B cell (primary cell): ENCODE measurements at regions not wholly inside any gene's neighbourhood (a gene's known extent, or its start where the extent isn't known, plus 50 kb on each side); places are given as distances from the start of the nearest gene placed in this dataset.

Source experiments
- ATAC-seq: fragments of 200-7000 bp; cut with Tn5 transposase; one replicate; pipeline ENCODE4 v1.10.0; 2021; ENCODE audit warnings: low read depth, mild to moderate bottlenecking, moderate number of reproducible peaks, moderate library complexity
- CTCF ChIA-PET: fragments of 350-600 bp; sonication (Branson Sonifier 250); formaldehyde crosslinking; loops from one replicate; lab custom pipeline; 2021; ENCODE audit warnings: antibody characterized with exemption, inconsistent platforms; lab: Charles Lee
- POLR2A ChIA-PET: fragments of 350-600 bp; sonication (Branson Sonifier 250); formaldehyde crosslinking; loops from one replicate; lab custom pipeline; 2021; ENCODE audit warnings: antibody characterized with exemption; lab: Charles Lee
- DNase-seq: peaks from one replicate; pipeline ENCODE4 v3.0.0; 2013
- H2AFZ ChIP-seq: 2 replicates; pipeline ENCODE4 v1.6.1; 2012; ENCODE audit warnings: mild to moderate bottlenecking, low read depth, low read length; ENCODE audit not compliant: insufficient read depth, poor library complexity, severe bottlenecking
- H3K27ac ChIP-seq, 2 donors: 1 replicate in 1 of 2; 2 replicates in 1 of 2; pipeline ENCODE4 v1.5.1; 2012 to 2013; ENCODE audit warnings: low read length in 2 of 2, mild to moderate bottlenecking in 2 of 2, moderate library complexity in 1 of 2
- H3K27me3 ChIP-seq, 4 experiments: fragments of 200-600 bp in 1 of 4; sonication (generic) in 1 of 4; replicated peaks in 1 of 4; 1 replicate in 2 of 4; 2 replicates in 2 of 4; pipeline versions ENCODE4 v1.6.1 to v1.7.0; 2013 to 2016; ENCODE audit warnings: low read length in 3 of 4, mild to moderate bottlenecking in 2 of 4, mixed read lengths in 1 of 4, moderate library complexity in 1 of 4; ENCODE audit not compliant: insufficient read depth in 4 of 4, control insufficient read depth in 3 of 4; ENCODE audit errors: control extremely low read depth in 1 of 4
- H3K36me3 ChIP-seq, 2 experiments: replicated peaks in 1 of 2; 1 replicate in 1 of 2; 2 replicates in 1 of 2; pipeline versions ENCODE4 v1.6.1 to v1.7.1; 2013; ENCODE audit warnings: low read length in 1 of 2; ENCODE audit not compliant: insufficient read depth in 2 of 2, control insufficient read depth in 1 of 2; ENCODE audit errors: control extremely low read depth in 1 of 2, extremely low read depth in 1 of 2
- H3K4me1 ChIP-seq, 2 donors: fragments of 200-600 bp in 1 of 2; sonication (generic) in 1 of 2; 1 replicate in 1 of 2; 2 replicates in 1 of 2; pipeline versions ENCODE4 v1.5.1 to v1.6.1; 2013 to 2017; ENCODE audit warnings: low read length in 2 of 2; ENCODE audit not compliant: control insufficient read depth in 2 of 2, insufficient read depth in 2 of 2
- H3K4me2 ChIP-seq: replicated peaks from 2 replicates; pipeline ENCODE3; 2012; ENCODE audit warnings: mild to moderate bottlenecking, low read depth, low read length; ENCODE audit not compliant: poor library complexity, severe bottlenecking
- H3K4me3 ChIP-seq, 5 experiments: fragments of 200-600 bp in 1 of 5; sonication (generic) in 1 of 5; 1 replicate in 3 of 5; 2 replicates in 2 of 5; pipeline versions ENCODE4 v1.5.1 to v1.7.0; 2011 to 2016; ENCODE audit warnings: low read length in 4 of 5, mild to moderate bottlenecking in 4 of 5, low read depth in 2 of 5, control low read depth in 1 of 5, moderate library complexity in 1 of 5; ENCODE audit not compliant: insufficient read depth in 1 of 5; ENCODE audit errors: control extremely low read depth in 1 of 5, extremely low read depth in 1 of 5
- H3K79me2 ChIP-seq: fragments of 200-600 bp; sonication (generic); one replicate; pipeline ENCODE4 v1.6.0; 2016; ENCODE audit warnings: low read length; ENCODE audit not compliant: control insufficient read depth, insufficient read depth
- H3K9ac ChIP-seq: fragments of 200-600 bp; sonication (generic); 2 replicates; pipeline ENCODE4 v1.6.1; 2017; ENCODE audit warnings: mild to moderate bottlenecking, low read length, moderate library complexity
- H3K9me3 ChIP-seq, 3 donors: one replicate each; pipeline versions ENCODE4 v1.6.1 to v1.7.1; 2013; ENCODE audit warnings: low read length in 2 of 3; ENCODE audit not compliant: control insufficient read depth in 2 of 3, insufficient read depth in 1 of 3; ENCODE audit errors: control extremely low read depth in 1 of 3
- H4K20me1 ChIP-seq: 2 replicates; pipeline ENCODE4 v1.6.0; 2012; ENCODE audit warnings: mild to moderate bottlenecking, low read length; ENCODE audit not compliant: insufficient read depth, control insufficient read depth, poor library complexity, severe bottlenecking
- H3K27ac Mint-ChIP-seq: one replicate; pipeline ENCODE4 v1.8.0; 2021; ENCODE audit warnings: mixed read lengths
- H3K27me3 Mint-ChIP-seq: one replicate; pipeline ENCODE4 v1.8.0; 2021; ENCODE audit warnings: mixed read lengths
- H3K4me1 Mint-ChIP-seq: one replicate; pipeline ENCODE4 v1.8.0; 2021; ENCODE audit warnings: mixed read lengths
- H3K4me3 Mint-ChIP-seq: one replicate; pipeline ENCODE4 v1.8.0; 2021; ENCODE audit warnings: mixed read lengths
- H3K9me3 Mint-ChIP-seq: one replicate; pipeline ENCODE4 v1.8.0; 2022; ENCODE audit warnings: mixed read lengths; ENCODE audit not compliant: insufficient read depth
- CTCF ChIP-seq: fragments of 200-600 bp; IDR thresholded peaks from one replicate; pipeline ENCODE4 v1.8.0; 2022; ENCODE audit warnings: antibody characterized with exemption, mild to moderate bottlenecking
- EZH2 ChIP-seq: IDR thresholded peaks from 2 replicates; pipeline ENCODE4 v1.6.1; 2012; ENCODE audit warnings: borderline replicate concordance, low read depth, mild to moderate bottlenecking, moderate library complexity, low read length; ENCODE audit not compliant: insufficient read depth, poor library complexity, severe bottlenecking
- WGBS: methylation state at CpG from one replicate; pipeline ENCODE4 v1.1.5; 2013; ENCODE audit warnings: missing lambda C conversion rate; ENCODE audit not compliant: insufficient coverage; 5-methylcytosine and 5-hydroxymethylcytosine counted together
- intact Hi-C: fragments of 100-400 bp; cut with micrococcal nuclease; formaldehyde crosslinking; loops from one replicate; pipeline ENCODE4 v1.10.0; 2022

DNA sequence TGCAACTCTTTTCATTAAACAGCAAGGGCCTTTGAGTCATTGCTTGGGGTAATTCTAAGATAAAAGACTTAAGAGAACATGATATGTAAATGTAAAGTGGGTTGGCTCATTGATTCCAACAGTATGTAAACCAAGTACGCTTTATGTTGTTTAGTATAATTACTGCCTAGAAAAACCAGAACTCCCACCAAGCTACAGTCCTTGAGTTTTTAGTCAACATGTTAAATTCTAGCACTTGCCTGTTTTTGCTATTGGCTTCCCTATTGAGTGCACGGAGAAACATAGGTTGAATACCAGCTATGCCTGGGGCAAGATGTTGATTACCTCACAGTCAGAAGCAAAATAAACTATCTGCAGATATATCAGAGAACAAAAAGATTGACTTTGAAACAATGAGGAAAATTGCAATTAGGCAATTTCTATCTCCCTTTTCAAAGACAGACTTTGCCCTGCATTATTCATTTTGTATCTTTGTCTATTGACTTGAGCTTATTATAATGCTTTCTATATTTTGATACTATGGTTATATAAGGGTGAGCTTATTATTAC lies 179.3 kb downstream of the ZPLD1 start:
- H3K27ac Mint-ChIP-seq: no peak overlapping the region
- Histone ChIP-seq H3K9me3 (no peaks in the 10 kb centered on the region), H3K36me3 (no peaks in the 10 kb centered on the region), H4K20me1 (no peaks in the 10 kb centered on the region), H2AFZ (no peak overlapping the region), H3K27me3 (no peaks in the 10 kb centered on the region), H3K27ac (no peak overlapping the region), H3K4me3 (no peak overlapping the region), H3K4me2 (no peak overlapping the region), H3K79me2 (no peaks in the 10 kb centered on the region), H3K4me1 (no peaks in the 10 kb centered on the region), H3K9ac (no peak overlapping the region)
- no peak for TF ChIP-seq EZH2
- TF ChIP-seq CTCF: no peak
- peaks cover 9% of the 10 kb centered on the region for H3K27me3 Mint-ChIP-seq
- no peak overlapping the region for H3K4me3 Mint-ChIP-seq
- CTCF ChIA-PET: no interaction called here
- DNase-seq (no peak), ATAC-seq (no peak)
- H3K4me1 Mint-ChIP-seq: no peaks in the 10 kb centered on the region
- WGBS: 100% methylated on average over 1 of the region's 2 CpGs
- intact Hi-C loops: no loop called here
- POLR2A ChIA-PET: no interaction called here
- no peaks in the 10 kb centered on the region for H3K9me3 Mint-ChIP-seq

GRCh38 chr3:102614585-102614984 lies 179.8 kb downstream of the ZPLD1 start:
- ATAC-seq (no peak), DNase-seq (no peak)
- CTCF ChIA-PET: no interaction called here
- intact Hi-C loops: no loop called here
- POLR2A ChIA-PET: no interaction called here
- Mint-ChIP-seq H3K4me3 (no peak overlapping the region), H3K27me3 (peaks cover 9% of the 10 kb centered on the region), H3K4me1 (no peaks in the 10 kb centered on the region), H3K9me3 (no peaks in the 10 kb centered on the region), H3K27ac (no peak overlapping the region)
- H3K36me3 ChIP-seq: no peaks in the 10 kb centered on the region
- no CpG with 5 or more reads among the region's 2 CpGs for WGBS
- H3K9ac ChIP-seq: no peak overlapping the region
- H3K27me3 ChIP-seq: no peaks in the 10 kb centered on the region
- H3K4me2 ChIP-seq: no peak overlapping the region
- H4K20me1 ChIP-seq: no peaks in the 10 kb centered on the region
- no peak overlapping the region for H2AFZ ChIP-seq
- H3K4me1 ChIP-seq: no peaks in the 10 kb centered on the region
- H3K9me3 ChIP-seq: no peaks in the 10 kb centered on the region
- no peak overlapping the region for H3K4me3 ChIP-seq
- TF ChIP-seq EZH2 (no peak), CTCF (no peak)
- H3K27ac ChIP-seq: no peak overlapping the region
- no peaks in the 10 kb centered on the region for H3K79me2 ChIP-seq
